ENCODE measurements at regions not wholly inside any gene's neighbourhood (a gene's known extent, or its start where the extent isn't known, plus 50 kb on each side); places are given as distances from the start of the nearest gene placed in this dataset.

DNA sequence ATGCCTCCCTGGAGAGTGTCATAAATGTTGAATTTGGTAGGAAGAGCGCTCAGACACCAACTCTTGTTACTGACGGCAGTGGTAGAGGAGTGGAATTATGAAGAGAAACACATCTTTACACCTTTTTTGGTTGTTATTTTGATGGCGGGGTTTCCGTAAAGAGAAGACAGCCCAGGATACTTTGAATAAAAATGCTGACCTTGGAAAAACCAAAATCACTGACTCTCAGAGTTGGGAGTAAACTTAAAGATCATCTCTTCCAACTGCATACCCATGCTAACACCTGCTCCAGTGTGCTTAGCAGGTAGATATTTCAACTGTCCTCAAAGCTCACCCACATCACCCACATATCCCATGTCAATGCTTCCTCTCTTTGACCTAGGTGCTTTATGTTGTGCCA is 498.6 kb downstream of the LIG4 start:
- TF ChIP-seq, protein P1, sequence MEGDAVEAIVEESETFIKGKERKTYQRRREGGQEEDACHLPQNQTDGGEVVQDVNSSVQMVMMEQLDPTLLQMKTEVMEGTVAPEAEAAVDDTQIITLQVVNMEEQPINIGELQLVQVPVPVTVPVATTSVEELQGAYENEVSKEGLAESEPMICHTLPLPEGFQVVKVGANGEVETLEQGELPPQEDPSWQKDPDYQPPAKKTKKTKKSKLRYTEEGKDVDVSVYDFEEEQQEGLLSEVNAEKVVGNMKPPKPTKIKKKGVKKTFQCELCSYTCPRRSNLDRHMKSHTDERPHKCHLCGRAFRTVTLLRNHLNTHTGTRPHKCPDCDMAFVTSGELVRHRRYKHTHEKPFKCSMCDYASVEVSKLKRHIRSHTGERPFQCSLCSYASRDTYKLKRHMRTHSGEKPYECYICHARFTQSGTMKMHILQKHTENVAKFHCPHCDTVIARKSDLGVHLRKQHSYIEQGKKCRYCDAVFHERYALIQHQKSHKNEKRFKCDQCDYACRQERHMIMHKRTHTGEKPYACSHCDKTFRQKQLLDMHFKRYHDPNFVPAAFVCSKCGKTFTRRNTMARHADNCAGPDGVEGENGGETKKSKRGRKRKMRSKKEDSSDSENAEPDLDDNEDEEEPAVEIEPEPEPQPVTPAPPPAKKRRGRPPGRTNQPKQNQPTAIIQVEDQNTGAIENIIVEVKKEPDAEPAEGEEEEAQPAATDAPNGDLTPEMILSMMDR (IDR thresholded peaks at IDR 0.05; ENCODE audit: insufficient read depth, low read depth, low read length), result no peak
- no peak for TF ChIP-seq EZH2 (IDR thresholded peaks at IDR 0.05; ENCODE audit: insufficient read depth, low read length)

All from astrocyte (in vitro differentiated cells and primary cell).